ENCODE measurements at regions not wholly inside any gene's neighbourhood (a gene's known extent, or its start where the extent isn't known, plus 50 kb on each side); places are given as distances from the start of the nearest gene placed in this dataset.

DNA sequence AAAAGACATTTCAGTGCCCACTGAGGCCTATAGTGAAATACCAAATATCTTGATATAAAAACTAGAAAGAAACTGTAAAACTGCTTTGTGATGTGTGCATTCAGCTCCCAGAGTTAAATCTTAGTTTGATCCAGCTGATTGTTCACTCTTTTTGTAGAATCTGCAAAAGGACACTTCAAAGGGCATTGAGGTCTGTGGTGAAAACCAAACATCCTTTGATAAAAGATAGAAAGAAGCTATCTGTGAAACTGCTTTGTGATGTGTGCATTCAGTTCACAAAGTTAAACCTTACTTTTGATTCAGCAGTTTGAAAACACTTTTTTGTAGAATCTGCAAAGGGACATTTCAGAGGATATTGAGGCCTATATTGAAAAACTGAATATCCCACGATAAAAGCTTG is 290.7 kb upstream of the ALG10B start:
- TF ChIP-seq, protein P1, sequence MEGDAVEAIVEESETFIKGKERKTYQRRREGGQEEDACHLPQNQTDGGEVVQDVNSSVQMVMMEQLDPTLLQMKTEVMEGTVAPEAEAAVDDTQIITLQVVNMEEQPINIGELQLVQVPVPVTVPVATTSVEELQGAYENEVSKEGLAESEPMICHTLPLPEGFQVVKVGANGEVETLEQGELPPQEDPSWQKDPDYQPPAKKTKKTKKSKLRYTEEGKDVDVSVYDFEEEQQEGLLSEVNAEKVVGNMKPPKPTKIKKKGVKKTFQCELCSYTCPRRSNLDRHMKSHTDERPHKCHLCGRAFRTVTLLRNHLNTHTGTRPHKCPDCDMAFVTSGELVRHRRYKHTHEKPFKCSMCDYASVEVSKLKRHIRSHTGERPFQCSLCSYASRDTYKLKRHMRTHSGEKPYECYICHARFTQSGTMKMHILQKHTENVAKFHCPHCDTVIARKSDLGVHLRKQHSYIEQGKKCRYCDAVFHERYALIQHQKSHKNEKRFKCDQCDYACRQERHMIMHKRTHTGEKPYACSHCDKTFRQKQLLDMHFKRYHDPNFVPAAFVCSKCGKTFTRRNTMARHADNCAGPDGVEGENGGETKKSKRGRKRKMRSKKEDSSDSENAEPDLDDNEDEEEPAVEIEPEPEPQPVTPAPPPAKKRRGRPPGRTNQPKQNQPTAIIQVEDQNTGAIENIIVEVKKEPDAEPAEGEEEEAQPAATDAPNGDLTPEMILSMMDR (conservative IDR thresholded peaks at IDR 0.05; ENCODE audit: low read depth, low read length) = no peak
- TF ChIP-seq EZH2 (IDR thresholded peaks at IDR 0.05; ENCODE audit: borderline replicate concordance, low read depth, low read length, poor library complexity, severe bottlenecking) = no peak

Measured in A673 (cell line).